HepG2 (cell line): ENCODE measurements at regions not wholly inside any gene's neighbourhood (a gene's known extent, or its start where the extent isn't known, plus 50 kb on each side); places are given as distances from the start of the nearest gene placed in this dataset.

Experiments used
- CTCF ChIP-seq: sonication (generic); formaldehyde crosslinking; IDR thresholded peaks from 2 replicates; pipeline ENCODE4 v1.5.0; 2020; ENCODE audit warnings: mild to moderate bottlenecking, missing genetic modification reagents, moderate library complexity
- JUND ChIP-seq: sonication (generic); formaldehyde crosslinking; IDR thresholded peaks from 2 replicates; pipeline ENCODE4 v1.8.0; 2022; ENCODE audit warnings: mild to moderate bottlenecking, missing genetic modification reagents
- NFIC ChIP-seq: IDR thresholded peaks from 2 replicates; pipeline ENCODE4 v1.6.1; 2012; ENCODE audit warnings: mild to moderate bottlenecking, low read length, inconsistent platforms
- NR1H2 ChIP-seq: sonication (generic); formaldehyde crosslinking; IDR thresholded peaks from 2 replicates; pipeline ENCODE4 v1.8.1; 2022; ENCODE audit warnings: low read depth, missing genetic modification reagents, borderline replicate concordance
- SUZ12 ChIP-seq: fragments of 150-350 bp; IDR thresholded peaks from 2 replicates; pipeline ENCODE4 v1.6.1; 2014; ENCODE audit warnings: low read depth, low read length
- TBX2 ChIP-seq: sonication (generic); formaldehyde crosslinking; IDR thresholded peaks from 2 replicates; pipeline ENCODE4 v1.5.0; 2020; ENCODE audit warnings: missing genetic modification reagents, mild to moderate bottlenecking, borderline replicate concordance
- ZNF180 ChIP-seq: sonication (generic); formaldehyde crosslinking; IDR thresholded peaks from 2 replicates; pipeline ENCODE4 v1.4.0; 2020; ENCODE audit warnings: low read depth, missing genetic modification reagents, borderline replicate concordance
- ZNF318 ChIP-seq: sonication (generic); formaldehyde crosslinking; IDR thresholded peaks from 2 replicates; pipeline ENCODE4 v1.4.0; 2020; ENCODE audit warnings: mild to moderate bottlenecking, missing genetic modification reagents
- ZNF350 ChIP-seq: sonication (generic); formaldehyde crosslinking; IDR thresholded peaks from 2 replicates; pipeline ENCODE4 v1.4.0; 2020; ENCODE audit warnings: mild to moderate bottlenecking, low read depth, missing genetic modification reagents, borderline replicate concordance
- ZNF556 ChIP-seq: sonication (generic); formaldehyde crosslinking; IDR thresholded peaks from 2 replicates; pipeline ENCODE4 v1.4.0; 2020; ENCODE audit warnings: mild to moderate bottlenecking, missing genetic modification reagents, borderline replicate concordance
- ZNF644 ChIP-seq: IDR thresholded peaks from 2 replicates; pipeline ENCODE4 v1.6.1; 2016; ENCODE audit warnings: low read depth
- ZZZ3 ChIP-seq: sonication (generic); formaldehyde crosslinking; IDR thresholded peaks from 2 replicates; pipeline ENCODE4 v1.4.0; 2020; ENCODE audit warnings: missing genetic modification reagents, mild to moderate bottlenecking, borderline replicate concordance
- TF ChIP-seq, protein P1 (sequence below): sonication (generic); formaldehyde crosslinking; IDR thresholded peaks from 2 replicates; pipeline ENCODE4 v1.8.0; 2022; ENCODE audit warnings: mild to moderate bottlenecking, missing genetic modification reagents; ENCODE audit not compliant: insufficient replicate concordance
- TF ChIP-seq, protein P2 (sequence below), 2 experiments: sonication (generic) in 1 of 2; formaldehyde crosslinking in 1 of 2; IDR thresholded peaks; 2 replicates each; pipeline versions ENCODE4 v1.5.1 to v1.6.1; 2011 to 2020; ENCODE audit warnings: borderline replicate concordance in 1 of 2, low read depth in 1 of 2, low read length in 1 of 2, mild to moderate bottlenecking in 1 of 2, missing genetic modification reagents in 1 of 2, moderate library complexity in 1 of 2

GRCh38 chr12:28939427-28939826 is 209.7 kb upstream of the FAR2 start:
- TF ChIP-seq CTCF (CRISPR knock-in tag) = no peak
- TF ChIP-seq NFIC = no peak
- TF ChIP-seq ZNF556 (CRISPR knock-in tag) = no peak
- TF ChIP-seq, protein P1, sequence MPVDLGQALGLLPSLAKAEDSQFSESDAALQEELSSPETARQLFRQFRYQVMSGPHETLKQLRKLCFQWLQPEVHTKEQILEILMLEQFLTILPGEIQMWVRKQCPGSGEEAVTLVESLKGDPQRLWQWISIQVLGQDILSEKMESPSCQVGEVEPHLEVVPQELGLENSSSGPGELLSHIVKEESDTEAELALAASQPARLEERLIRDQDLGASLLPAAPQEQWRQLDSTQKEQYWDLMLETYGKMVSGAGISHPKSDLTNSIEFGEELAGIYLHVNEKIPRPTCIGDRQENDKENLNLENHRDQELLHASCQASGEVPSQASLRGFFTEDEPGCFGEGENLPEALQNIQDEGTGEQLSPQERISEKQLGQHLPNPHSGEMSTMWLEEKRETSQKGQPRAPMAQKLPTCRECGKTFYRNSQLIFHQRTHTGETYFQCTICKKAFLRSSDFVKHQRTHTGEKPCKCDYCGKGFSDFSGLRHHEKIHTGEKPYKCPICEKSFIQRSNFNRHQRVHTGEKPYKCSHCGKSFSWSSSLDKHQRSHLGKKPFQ (CRISPR knock-in tag) = no peak
- no peak for TF ChIP-seq JUND (CRISPR knock-in tag)
- TF ChIP-seq ZNF350 = no peak
- no peak for TF ChIP-seq ZNF180 (CRISPR knock-in tag)
- TF ChIP-seq TBX2 (CRISPR knock-in tag) = no peak
- no peak for TF ChIP-seq SUZ12
- TF ChIP-seq NR1H2 (CRISPR knock-in tag) = no peak
- TF ChIP-seq ZZZ3 (CRISPR knock-in tag) = no peak
- TF ChIP-seq, protein P2, sequence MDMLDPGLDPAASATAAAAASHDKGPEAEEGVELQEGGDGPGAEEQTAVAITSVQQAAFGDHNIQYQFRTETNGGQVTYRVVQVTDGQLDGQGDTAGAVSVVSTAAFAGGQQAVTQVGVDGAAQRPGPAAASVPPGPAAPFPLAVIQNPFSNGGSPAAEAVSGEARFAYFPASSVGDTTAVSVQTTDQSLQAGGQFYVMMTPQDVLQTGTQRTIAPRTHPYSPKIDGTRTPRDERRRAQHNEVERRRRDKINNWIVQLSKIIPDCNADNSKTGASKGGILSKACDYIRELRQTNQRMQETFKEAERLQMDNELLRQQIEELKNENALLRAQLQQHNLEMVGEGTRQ (IDR thresholded peaks at IDR 0.05; ENCODE audit: low read depth, low read length) = no peak
- TF ChIP-seq, protein P2 (CRISPR knock-in tag; IDR thresholded peaks at IDR 0.05; ENCODE audit: borderline replicate concordance) = no peak
- no peak for TF ChIP-seq ZNF318
- TF ChIP-seq ZNF644 (CRISPR knock-in tag) = no peak
